ENCODE measurements at regions not wholly inside any gene's neighbourhood (a gene's known extent, or its start where the extent isn't known, plus 50 kb on each side); places are given as distances from the start of the nearest gene placed in this dataset.
A peak's percentile ranks its signal among the peaks of the same experiment; 100 is the strongest.
"Not testable (repeated sequence)": the region's sequence is repeated elsewhere in the genome, so short reads cannot be mapped to it uniquely, and the experiment has no call there.

DNA sequence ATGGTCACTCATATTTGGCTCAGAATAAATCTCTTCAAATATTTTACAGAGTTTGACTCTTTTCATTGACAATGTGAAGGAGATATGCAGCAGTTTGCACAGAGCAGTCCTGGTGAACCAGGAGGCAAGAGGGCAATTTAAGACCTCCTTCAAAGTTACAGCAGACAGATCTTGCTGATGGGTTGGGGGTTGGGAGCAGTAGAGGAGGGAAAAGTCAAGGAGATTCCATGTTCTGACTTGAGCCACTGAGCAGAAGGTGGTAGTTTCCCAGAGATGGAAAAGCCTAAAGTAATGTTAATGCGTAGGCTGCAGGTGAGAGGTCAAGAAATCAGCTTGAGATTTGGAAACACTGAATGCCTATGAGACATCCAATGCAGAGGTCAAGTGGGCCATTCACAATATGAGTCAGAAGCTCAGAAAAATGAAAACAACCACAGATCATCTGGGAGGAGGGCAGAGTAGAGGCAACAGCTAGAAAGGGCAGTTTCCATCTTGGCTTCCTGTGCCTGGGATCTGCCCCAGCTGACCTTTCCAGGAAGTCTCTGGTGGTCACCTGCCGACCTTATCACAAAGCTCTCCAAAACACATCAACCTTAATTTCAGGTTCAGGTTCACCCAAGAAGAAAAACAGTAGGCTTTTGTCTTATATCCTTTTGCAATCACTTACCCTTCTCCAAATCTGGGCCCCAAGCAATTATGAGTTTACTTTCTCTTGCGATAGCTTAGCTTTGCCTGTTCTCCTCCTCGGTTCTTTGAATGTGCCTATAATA is 197.5 kb upstream of the ARL4C start:
- no peak for DNase-seq

DNA sequence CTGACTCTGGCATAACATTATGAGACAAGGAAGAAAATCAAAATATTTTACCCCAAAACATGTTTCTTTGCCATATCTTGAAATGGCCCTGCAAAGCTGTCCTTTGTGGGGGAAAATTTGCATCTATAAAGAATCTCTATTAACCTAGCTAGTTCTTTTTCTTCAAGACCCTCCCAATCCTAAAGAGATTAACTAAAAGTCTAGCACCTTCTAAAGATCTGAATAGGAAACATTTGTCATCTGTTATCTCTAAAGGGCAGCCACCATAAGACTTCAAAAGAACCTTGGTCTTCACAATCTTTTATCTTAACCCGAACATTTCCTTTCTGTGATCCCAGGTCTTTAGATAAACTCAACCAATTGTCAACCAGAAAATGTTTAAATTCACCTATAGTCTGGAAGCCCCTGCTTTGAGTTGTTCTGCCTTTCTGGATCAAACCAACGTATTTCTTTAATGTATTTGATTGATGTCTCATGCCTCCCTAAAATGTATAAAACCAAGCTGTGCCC is 196.9 kb upstream of the ARL4C start:
- not testable (repeated sequence) for DNase-seq

DNA sequence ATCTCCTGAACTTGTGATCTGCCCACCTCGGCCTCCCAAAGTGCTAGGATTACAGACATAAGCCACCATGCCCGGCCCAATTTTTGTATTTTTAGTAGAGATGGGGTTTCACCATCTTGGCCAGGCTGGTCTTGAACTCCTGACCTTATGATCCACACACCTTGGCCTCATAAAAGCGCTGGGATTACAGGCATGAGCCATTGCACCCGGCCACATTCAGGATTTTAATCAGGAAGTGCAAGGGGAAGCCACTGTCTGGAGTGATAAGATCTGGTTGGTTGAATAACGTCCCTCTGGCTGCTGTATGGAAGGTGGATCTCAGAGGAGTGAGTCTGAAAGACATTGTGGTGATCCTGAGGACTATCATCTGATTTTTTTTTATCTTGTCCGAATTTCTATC is 196.3 kb upstream of the ARL4C start:
- not testable (repeated sequence) for DNase-seq

DNA sequence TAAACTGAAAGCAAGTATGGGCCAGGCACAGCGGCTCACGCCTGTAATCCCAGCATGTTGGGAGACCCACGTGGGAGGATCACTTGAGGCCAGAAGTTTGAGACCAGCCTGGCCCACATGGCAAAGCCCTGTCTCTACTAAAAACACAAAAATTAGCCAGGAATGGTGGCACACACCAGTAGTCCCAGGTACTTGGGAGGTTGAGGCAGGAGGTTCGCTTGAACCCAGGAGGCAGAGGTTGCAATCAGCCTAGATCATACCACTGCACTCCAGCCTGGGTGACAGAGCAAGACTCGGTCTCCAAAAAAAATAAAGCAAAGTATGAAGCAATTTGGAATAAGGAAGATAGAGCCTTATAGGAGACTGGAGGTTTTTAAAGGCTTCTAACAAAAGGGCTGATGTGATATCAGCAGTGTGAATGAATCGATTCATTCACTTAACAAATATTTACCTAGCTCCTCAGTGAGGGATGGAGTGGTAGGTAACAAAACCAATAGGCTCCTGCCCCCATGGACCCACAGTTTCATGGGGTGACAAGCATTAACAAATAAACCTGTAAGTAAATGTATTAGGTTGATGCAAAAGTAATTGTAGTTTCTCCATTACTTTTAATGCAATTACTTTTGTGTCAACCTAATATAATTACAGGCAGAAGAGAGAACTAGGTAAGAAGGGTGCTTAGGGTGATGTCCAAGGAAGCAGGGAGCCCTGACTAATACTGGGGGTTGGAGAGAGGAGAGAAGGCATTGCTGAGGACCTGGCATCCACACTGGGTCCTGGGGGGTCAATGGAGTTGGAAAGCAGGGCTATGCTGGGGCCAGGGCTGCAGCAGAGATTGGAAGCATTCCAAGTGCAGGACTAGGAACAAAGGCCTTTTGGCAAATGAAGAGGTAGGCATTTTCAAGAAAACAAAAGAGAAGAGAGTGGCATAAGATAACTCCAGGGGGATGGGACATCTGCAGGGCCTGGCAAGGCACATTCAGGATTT is 195.4 kb upstream of the ARL4C start:
- no peak for DNase-seq

DNA sequence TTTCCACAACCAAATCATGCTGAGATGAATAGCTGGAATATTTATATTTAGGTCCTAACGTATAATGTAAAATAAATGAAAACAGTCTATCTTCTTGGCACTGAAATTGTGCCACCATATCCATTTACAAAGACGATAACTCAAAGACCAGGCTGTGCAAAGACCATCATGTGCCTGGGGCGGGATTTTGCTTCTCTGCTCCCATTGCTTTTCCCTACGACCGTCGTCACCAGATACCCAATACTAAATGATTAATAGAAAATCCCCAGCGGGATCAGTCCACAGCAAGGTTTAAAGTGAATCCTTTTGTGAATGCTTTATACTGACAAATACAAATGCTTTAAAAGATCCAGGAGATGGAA is 194.3 kb upstream of the ARL4C start:
- DNase-seq = no peak

DNA sequence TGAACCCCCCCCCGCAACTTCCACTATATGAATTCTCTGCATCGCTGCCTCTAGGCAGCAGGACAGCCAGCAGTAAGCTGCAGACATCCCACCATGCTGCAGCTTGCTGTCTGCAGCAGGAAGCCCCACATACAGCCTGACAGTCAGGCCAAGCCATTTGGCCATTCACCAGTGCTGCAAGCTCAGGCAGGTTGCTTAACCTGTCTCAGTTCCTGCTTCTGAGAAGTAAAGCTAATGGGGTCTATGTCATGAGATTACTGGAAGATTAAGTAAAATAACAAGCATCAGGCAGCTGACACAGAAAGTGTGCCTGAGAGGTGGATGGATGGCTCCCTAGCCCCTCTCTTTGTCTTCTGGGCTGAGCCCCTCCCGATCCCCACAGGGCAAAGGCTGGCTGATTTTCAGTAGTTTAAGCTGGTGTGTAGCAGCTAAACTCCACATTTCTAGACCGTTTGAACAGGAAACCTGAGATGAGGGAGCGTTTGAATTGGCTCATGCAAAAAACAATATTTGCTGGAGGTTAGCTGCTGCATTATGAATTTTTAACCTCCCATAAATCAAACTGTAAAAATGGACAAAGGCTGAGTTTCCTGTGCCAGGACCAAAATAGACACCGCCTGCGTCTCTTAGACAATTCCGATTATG is 193.8 kb upstream of the ARL4C start:
- no peak for DNase-seq

DNA sequence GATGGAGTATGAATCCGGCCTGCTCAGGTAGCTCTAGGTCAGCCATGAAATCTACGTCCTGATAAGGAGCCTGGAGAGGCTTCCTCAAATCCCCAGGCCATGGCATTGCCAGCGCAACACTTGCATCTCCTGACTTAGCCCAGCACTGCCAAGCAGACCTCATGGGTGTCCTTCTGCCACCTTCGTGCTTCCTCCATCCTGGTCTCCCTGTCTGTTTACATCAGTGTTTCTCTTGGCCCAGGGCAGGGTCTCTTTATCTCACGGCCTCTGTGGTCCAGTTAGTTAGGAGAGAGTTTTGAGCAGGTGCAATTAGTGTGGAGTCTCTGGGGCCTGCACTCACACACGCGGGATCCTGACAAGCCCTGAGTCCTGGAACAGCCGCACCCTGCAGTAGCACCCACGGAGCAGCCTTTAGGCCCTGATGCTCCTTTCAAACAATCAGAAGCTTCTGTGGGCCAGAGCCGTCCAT is 193.1 kb upstream of the ARL4C start:
- no peak for DNase-seq

DNA sequence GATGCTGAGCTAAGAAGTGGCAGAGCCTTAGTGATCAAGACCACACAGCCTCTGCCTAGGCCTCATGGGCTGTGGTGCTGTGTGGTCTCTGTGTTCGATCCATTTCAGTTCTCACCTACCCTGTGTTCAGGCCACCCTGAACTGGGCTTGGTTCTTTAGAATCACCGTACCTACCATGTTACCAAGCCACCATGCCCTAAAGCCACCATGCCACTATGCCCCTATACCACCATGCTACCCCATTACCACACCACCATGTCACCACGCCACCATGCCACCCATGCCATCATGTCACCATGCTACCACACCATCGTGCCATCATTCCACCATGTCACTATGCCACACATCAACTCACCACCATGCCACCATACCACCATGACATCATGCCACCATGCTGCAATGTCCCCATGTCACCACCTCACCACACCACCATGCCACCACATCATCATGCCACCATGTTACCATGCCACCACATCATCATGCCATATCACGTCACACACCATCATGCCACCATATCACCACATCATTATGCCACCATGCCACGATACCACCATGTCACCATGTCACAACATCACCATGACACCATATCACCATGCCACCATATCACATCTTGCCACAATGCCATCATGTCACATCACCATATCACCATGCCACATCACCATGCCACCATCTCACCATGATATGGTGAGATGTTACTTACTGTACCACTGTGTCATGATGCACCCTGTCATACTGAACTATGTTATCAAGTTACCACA is 191.0 kb upstream of the ARL4C start:
- no peak for DNase-seq

DNA sequence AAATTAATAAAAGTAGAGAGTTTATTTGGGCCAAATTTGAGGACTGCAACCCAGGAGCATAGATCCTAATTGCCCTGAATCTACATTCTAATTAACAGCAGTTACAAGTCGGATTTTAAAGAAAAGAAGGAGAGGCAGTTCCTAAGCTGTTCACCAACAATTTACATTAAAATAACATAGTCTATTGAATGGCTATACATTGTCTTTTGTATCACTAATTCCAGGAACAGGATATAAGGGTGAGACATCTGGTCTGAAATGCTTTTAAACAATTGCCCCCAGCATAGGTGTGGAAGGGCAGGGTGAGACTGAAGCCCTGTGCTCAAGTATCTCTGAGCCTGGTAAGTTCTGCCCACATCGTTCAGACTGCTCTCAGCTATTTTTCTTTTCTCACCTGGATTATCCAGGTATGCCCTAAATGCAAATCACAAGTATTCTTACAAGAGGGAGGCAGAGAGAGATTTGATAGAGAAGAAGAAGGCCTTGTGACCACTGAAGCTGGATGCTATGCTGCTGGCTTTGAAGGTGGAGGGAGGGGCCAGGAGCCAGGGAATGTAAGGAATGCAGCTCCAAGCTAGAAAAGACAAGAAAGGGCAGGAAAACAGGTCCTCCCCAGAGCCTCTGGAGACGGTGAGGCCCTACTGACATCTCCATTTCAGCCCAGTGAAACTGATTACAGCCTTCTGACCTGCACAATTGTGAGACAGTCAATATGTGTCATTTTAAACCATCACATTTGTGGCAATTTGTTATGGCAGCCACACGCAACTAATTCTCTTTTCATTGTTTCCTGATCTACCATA is 189.4 kb upstream of the ARL4C start:
- DNase-seq = no peak

DNA sequence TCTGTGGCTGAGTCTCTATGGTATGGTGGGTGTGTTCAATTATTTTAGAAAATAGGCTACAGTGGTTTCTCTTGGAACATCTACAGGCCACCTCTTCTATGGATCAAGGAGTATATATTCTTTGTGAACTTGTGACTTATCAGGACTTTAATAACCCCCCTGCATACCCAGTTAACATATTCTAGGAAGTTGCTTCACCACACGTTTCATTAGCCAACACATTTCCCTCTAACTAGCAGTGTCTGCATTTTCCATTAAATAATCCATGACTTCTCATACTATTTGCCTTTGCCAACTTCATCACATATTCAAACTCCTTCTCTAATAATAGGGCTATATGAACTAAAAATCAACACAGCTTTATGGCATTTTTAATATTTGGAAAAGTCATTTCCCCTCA is 187.6 kb upstream of the ARL4C start:
- DNase-seq = no peak

DNA sequence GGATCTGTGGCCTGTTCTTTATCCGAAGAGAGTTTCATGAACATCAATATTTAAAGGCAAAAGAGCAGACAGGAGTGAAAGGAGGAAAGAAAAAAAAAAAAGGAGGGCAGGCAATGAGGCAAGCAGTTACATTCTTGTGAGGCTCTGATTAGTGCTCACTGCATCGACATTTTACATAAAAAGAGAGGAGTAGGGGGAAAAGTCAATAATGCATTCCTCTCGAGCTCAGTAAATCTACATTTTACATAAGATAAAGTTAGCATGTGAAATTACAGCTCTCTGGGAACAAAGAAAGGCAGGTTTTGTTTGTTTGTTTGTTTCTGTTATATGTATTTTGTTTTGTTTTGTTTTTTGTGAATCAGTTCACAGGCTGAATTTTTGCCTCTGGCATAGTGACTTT is 187.1 kb upstream of the ARL4C start:
- no peak for DNase-seq

DNA sequence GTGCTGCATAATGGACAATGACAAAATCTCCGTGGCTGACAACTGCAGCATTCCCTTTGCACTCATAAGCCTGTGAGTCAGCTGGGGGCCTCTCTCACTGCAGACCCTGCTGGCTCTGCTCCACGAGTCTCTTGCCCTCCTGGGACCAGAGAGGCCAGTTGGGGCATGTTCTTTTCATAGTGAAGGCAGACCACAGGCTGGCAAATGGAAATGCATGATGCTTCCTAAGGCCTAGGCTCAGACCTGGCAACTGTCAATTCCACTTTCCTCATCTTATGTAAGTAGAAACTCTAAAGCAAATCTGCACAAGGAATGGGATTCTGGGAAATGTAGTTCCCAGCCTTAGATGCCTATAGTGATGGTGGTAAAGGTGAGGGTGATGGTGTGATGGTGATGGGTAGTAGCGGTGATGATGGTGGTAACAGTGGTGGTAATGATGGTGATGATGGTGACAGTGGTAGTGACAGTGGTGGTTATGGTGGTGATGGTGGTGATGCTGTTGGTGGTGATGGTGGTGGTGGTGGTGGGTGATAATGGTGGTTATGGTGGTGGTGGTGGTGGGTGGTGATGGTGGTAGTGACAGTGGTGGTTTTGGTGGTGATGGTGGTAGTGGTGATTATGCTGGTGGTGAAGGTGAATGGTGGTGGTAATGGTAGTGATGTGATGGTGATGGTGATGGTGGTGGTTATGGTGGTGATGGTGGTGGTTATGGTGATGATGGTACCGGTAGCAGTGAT is 185.8 kb upstream of the ARL4C start:
- no peak for DNase-seq

DNA sequence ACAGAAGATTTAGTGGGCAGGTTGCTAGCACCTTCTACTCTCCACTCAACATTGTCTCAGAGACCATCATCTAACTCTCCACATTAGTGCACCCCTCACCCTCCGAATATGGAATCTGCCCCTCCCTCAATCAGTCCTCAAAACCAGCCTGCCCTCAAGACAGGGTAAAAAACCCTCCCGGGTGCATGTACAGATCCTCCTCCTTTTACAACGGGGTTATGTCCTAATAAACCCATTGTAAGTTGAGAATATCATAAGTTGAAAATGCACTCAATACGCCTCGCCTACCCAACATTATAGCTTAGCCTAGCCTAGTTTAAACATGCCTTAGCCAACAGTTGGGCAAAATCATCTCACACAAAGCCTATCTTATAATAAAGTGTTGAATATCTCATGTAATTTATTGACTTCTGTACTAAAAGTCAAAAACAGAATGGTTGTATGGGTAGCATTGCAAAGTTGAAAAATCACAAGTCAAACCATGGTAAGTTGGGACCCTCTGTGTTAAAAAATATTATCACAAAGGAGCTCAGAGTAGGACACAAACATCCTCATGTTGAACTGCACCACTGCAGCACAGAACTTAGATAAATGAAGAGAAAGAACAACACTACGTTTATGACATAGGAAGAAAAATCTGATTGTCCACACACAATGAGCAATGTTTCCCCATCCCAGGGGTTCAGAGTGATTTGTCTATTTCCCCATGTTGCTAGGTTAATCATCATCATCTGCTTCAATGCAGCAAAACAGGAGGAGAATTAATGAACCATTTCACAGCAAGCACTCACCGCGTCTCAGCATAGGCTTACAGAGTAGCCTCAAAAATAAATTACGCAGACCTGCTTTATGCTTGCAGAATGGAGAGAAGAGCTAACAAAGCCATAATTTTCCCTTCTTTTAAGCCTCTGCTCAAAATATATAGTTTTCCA is 184.1 kb upstream of the ARL4C start:
- no peak for DNase-seq

DNA sequence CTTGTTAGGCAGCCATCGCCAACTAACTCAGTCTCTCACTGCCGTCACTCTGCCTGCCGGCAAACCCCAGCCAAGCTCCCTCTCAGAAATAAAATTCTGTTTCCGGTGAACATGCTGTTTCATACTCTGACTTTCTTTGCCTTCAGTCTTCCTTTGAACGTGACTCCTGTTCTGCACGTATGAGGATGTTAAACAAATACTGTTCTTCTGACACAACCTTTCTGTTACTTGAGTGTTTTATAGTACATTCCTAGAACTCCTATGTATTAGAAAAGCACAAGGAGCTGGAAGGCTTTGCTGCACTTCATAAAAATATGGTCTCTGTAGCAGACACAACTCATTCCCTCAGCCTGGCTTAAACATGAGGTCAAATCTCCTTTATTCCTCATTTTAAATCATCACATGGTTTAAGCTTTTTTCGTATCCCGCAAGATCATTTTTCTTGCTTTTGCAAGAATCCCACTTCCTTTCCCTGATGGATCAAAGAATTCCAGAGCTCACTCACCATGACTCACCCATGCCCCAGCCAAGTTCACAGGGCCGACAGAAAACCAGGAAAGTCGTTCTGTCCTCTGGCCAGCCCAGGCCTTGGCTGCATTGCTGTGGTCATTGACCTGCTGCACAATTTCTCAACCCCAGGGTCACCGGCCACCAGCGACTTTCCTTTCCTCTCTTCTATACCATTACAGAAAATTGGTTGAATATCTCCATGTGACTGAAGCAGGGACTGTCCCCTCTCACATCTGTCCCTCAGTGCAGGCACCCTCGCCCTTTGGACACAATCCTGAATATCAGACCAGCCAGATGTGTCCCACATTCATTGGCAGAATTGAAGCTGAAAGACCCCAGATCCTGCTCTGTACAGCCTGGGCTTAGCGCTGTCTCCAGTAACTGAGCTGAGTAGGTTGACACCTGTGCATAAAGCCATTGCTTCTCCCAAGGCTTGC is 183.1 kb upstream of the ARL4C start:
- peak; percentile 62 to 64 for DNase-seq

DNA sequence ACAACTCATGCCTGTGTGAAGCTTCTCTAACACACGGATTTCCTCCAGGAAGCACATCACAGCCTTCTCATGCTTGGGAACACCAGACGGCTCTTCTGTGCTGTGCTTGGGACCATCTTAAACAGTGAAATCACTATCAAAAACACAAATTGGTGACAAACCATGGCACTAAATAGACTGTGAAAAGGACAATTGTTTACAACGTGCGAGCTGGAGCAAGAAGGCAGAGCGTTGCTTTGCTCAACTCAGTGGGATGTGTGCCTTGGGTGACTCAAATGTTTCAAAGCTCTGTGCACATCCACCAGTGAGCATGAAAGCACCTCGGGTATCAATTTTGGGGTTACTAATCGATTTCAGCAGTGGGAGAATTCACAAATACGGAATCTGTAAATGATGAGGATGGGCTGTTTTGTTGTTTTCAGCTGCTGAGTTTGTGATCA is 182.4 kb upstream of the ARL4C start:
- no peak for DNase-seq

DNA sequence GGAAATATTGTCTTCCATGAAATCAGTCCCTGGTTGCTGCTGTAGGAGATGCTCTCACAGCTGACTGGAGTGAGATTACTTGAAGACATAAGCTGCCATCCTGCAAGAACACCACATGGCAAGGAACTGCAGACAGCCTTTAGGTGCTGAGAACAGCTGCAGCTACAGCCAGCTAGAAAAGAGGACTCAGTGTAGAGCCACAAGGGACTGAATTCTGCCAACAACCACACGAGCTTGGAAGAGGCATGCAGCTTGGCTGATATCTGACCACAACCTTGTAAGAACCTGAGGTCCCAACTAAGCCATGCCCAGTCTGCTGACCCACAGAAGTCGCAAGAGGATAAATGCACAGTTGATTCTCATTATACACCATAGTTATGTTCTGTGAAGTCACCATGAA is 181.8 kb upstream of the ARL4C start:
- DNase-seq = no peak
